Ovary (tissue), 3 donors: ENCODE measurements at regions not wholly inside any gene's neighbourhood (a gene's known extent, or its start where the extent isn't known, plus 50 kb on each side); places are given as distances from the start of the nearest gene placed in this dataset.

ENCODE experiments used
- POLR2A ChIP-seq: fragments of 450-650 bp; IDR thresholded peaks from one replicate; pipeline ENCODE4 v1.6.1; 2017; ENCODE audit warnings: antibody characterized with exemption, mild to moderate bottlenecking, moderate library complexity
- TF ChIP-seq, protein P1 (sequence below), 3 donors: fragments of 450-650 bp in 2 of 3; fragments of 200-600 bp in 1 of 3; IDR thresholded peaks; one replicate each; pipeline versions ENCODE4 v1.5.1 to v1.8.0; 2016 to 2022; ENCODE audit warnings: antibody characterized with exemption in 3 of 3, mild to moderate bottlenecking in 1 of 3
- donor health status: DM: no; HTN: no; CAD: no.

DNA sequence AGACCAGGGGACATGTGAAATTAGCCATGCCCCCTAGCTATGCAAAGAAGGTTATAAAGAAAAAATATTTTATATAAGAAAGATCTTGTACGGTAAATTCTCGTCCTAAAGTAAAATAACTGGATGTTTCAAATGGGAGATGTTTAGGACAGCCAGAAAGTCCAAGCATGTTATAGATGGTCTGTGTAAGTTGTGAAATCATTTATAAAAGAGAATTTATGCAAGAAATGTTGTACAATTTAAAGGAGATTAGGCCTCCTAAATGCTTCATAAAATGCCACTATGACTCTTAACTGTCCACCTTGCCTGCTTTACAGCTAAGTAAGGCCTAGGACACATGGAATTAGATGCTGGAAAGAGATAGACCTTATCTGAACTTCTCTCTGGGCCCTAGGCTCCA lies 118.1 kb upstream of the POGK start:
- TF ChIP-seq, protein P1, sequence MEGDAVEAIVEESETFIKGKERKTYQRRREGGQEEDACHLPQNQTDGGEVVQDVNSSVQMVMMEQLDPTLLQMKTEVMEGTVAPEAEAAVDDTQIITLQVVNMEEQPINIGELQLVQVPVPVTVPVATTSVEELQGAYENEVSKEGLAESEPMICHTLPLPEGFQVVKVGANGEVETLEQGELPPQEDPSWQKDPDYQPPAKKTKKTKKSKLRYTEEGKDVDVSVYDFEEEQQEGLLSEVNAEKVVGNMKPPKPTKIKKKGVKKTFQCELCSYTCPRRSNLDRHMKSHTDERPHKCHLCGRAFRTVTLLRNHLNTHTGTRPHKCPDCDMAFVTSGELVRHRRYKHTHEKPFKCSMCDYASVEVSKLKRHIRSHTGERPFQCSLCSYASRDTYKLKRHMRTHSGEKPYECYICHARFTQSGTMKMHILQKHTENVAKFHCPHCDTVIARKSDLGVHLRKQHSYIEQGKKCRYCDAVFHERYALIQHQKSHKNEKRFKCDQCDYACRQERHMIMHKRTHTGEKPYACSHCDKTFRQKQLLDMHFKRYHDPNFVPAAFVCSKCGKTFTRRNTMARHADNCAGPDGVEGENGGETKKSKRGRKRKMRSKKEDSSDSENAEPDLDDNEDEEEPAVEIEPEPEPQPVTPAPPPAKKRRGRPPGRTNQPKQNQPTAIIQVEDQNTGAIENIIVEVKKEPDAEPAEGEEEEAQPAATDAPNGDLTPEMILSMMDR (IDR thresholded peaks at IDR 0.05), result no peak
- no peak for TF ChIP-seq POLR2A
